ENCODE measurements at regions not wholly inside any gene's neighbourhood (a gene's known extent, or its start where the extent isn't known, plus 50 kb on each side); places are given as distances from the start of the nearest gene placed in this dataset.
A peak's percentile ranks its signal among the peaks of the same experiment; 100 is the strongest.

DNA sequence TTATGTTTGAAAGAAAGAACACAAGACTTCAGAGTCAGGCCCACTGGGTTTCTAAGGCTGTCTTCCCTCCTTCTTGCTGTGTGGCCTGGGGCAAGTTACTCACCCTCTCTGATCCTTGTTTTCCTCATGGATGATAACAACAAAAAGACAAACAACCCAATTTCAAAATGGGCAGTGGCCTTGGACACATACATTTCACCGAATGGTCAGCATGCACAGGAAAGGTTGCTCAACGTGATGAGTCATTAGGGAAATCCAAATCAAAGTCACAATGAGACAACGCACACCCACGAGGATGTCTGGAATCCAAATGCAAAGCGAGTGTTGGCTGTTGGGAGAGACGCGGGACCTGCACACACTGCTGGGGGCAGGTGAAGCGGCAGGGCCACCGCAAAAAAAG lies 50.8 kb upstream of the PPP2R2C start:
- DNase-seq (ENCODE audit: low read depth in 4 of 6, low spot score in 6 of 6): no peak
- no peaks in the 10 kb centered on the region for H3K36me3 ChIP-seq (ENCODE audit: control insufficient read depth, insufficient read depth, low read length)
- 90% methylated on average over 9 of the region's 9 CpGs for WGBS (ENCODE audit: insufficient coverage)
- H3K9me3 ChIP-seq (ENCODE audit: control insufficient read depth, insufficient read depth, low read length): peaks cover 2% of the 10 kb centered on the region
- no peak overlapping the region for H3K4me3 ChIP-seq (ENCODE audit: low read depth, low read length)
- H3K27me3 ChIP-seq (ENCODE audit: control insufficient read depth, insufficient read depth, low read length): no peaks in the 10 kb centered on the region
- no peak overlapping the region for H3K27ac ChIP-seq (ENCODE audit: low read depth, low read length)
- H3K4me1 ChIP-seq (ENCODE audit: control insufficient read depth, insufficient read depth, low read length): peaks cover 10% of the 10 kb centered on the region

DNA sequence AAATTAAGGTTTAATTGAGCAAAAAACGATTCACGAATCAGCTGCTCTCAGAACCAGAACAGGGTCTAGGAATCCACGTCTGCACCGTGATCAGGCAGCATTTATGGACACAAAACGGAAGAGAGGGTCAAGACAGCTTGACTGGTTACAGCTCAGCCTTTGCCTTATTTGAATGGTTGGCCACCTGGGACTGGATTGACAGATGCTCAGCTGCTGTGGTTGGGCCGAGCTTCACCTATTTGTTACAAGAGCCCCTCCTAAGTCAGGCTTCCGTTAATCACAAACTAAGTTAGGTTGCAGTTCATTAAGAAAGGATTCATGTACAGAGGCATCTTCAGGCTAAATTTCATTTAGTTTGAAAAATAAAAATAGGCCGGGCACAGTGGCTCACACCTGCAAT lies 50.6 kb upstream of the MAN2B2 start:
- Histone ChIP-seq H3K36me3 (ENCODE audit: control insufficient read depth, insufficient read depth, low read length) (no peaks in the 10 kb centered on the region), H3K4me1 (ENCODE audit: control insufficient read depth, insufficient read depth, low read length) (peaks cover 16% of the 10 kb centered on the region), H3K9me3 (ENCODE audit: control insufficient read depth, insufficient read depth, low read length) (no peaks in the 10 kb centered on the region), H3K27me3 (ENCODE audit: control insufficient read depth, insufficient read depth, low read length) (no peaks in the 10 kb centered on the region), H3K4me3 (ENCODE audit: low read depth, low read length) (no peak overlapping the region), H3K27ac (ENCODE audit: low read depth, low read length) (no peak overlapping the region)
- peak in 1 of 6 donors; percentile 30 for DNase-seq (ENCODE audit: low read depth in 4 of 6, low spot score in 6 of 6)
- 74% methylated on average over 6 of the region's 8 CpGs for WGBS (ENCODE audit: insufficient coverage)

Data from spinal cord (tissue), 9 donors.